ENCODE measurements at regions not wholly inside any gene's neighbourhood (a gene's known extent, or its start where the extent isn't known, plus 50 kb on each side); places are given as distances from the start of the nearest gene placed in this dataset.

- CTCF ChIA-PET, result no interaction called here
- TF ChIP-seq GRHL2 (CRISPR knock-in tag; IDR thresholded peaks at IDR 0.05; ENCODE audit: insufficient replicate concordance, severe bottlenecking) (no peak), MLX (CRISPR knock-in tag; IDR thresholded peaks at IDR 0.05) (no peak), ZNF416 (CRISPR knock-in tag; IDR thresholded peaks at IDR 0.05) (no peak), ZNF281 (CRISPR knock-in tag; IDR thresholded peaks at IDR 0.05) (no peak), ZNF263 (CRISPR knock-in tag; IDR thresholded peaks at IDR 0.05; ENCODE audit: low read depth) (no peak), CTCF (IDR thresholded peaks at IDR 0.05) (no peak), PRDM15 (CRISPR knock-in tag; IDR thresholded peaks at IDR 0.05) (no peak), NR1H2 (CRISPR knock-in tag; IDR thresholded peaks at IDR 0.05) (no peak), TEAD4 (CRISPR knock-in tag; IDR thresholded peaks at IDR 0.05) (no peak), MYBL2 (CRISPR knock-in tag; IDR thresholded peaks at IDR 0.05) (no peak), SMAD3 (CRISPR knock-in tag; IDR thresholded peaks at IDR 0.05; ENCODE audit: borderline replicate concordance) (no peak), ATF3 (CRISPR knock-in tag; conservative IDR thresholded peaks at IDR 0.05) (no peak), TCF7 (CRISPR knock-in tag; IDR thresholded peaks at IDR 0.05; ENCODE audit: low read depth) (no peak), PREB (CRISPR knock-in tag; IDR thresholded peaks at IDR 0.05; ENCODE audit: borderline replicate concordance) (no peak), MAX (CRISPR knock-in tag; IDR thresholded peaks at IDR 0.05) (no peak), RORB (CRISPR knock-in tag; IDR thresholded peaks at IDR 0.05) (no peak), GTF2I (CRISPR knock-in tag; conservative IDR thresholded peaks at IDR 0.05) (no peak), KAT7 (CRISPR knock-in tag; IDR thresholded peaks at IDR 0.05; ENCODE audit: borderline replicate concordance) (no peak)
- POLR2A ChIA-PET, result no interaction called here
- Mint-ChIP-seq H3K36me3 (no peaks in the 10 kb centered on the region), H3K4me3 (no peak overlapping the region), H3K4me1 (peaks cover 18% of the 10 kb centered on the region), H3K27me3 (ENCODE audit: low read depth) (no peaks in the 10 kb centered on the region), H3K27ac (no peak overlapping the region), H3K9me3 (no peaks in the 10 kb centered on the region)
- ATAC-seq (peak; percentile 53; the same call in 1 of the 2 replicates), DNase-seq (ENCODE audit: low spot score) (no peak)
Observed at GRCh38 chr15:95127356-95127755, 896.0 kb downstream of the MCTP2 start.
